Right cardiac atrium (tissue), 5 donors: ENCODE measurements at regions not wholly inside any gene's neighbourhood (a gene's known extent, or its start where the extent isn't known, plus 50 kb on each side); places are given as distances from the start of the nearest gene placed in this dataset.

Experiments used
- ATAC-seq, 2 donors: fragments of 200-7000 bp; cut with Tn5 transposase; one replicate each; pipeline versions ENCODE4 v1.8.0 to v1.9.1; 2020; ENCODE audit warnings: moderate library complexity in 2 of 2, mild to moderate bottlenecking in 1 of 2
- DNase-seq, 3 donors: peaks; one replicate each; pipeline ENCODE4 v3.0.0-alpha.2; 2020
- H3K27ac ChIP-seq: one replicate; pipeline ENCODE4 v1.5.1; 2013; ENCODE audit warnings: mild to moderate bottlenecking, low read length, control low read depth, moderate library complexity
- H3K27me3 ChIP-seq: one replicate; pipeline ENCODE4 v1.6.1; 2013; ENCODE audit not compliant: control insufficient read depth, insufficient read depth
- H3K4me1 ChIP-seq: one replicate; pipeline ENCODE4 v1.6.1; 2013; ENCODE audit warnings: low read length; ENCODE audit not compliant: control insufficient read depth, insufficient read depth
- H3K4me3 ChIP-seq: one replicate; pipeline ENCODE4 v1.5.1; 2013; ENCODE audit warnings: low read length, control low read depth
- H3K9me3 ChIP-seq: one replicate; pipeline ENCODE4 v1.6.1; 2013; ENCODE audit warnings: low read length; ENCODE audit not compliant: control insufficient read depth
- WGBS: extraction: QIAGEN DNeasy Blood & Tissue Kit; methylation state at CpG from one replicate; pipeline ENCODE4 v1.1.7; 2013; 5-methylcytosine and 5-hydroxymethylcytosine counted together
- intact Hi-C, 4 donors: fragments of 100-400 bp; cut with DNase I; formaldehyde crosslinking; loops; one replicate each; pipeline versions ENCODE4 v1.11.0 to v1.14.0; 2022 to 2023
- donor health status: healthy with polysubstance abuse.
- donor health status: DM: no; HTN: yes; CAD: no.
- donor health status: DM: no; HTN: no; CAD: no.
- donor health status: DM: no; HTN: yes; CAD: no; lungs with severe emphysema.
- donor health status: DM: yes; HTN: yes; CAD: no.

- H3K4me3 ChIP-seq, result no peak overlapping the region
- peak in 1 of 2 donors; percentile 72 for ATAC-seq
- H3K27ac ChIP-seq, result no peak overlapping the region
- H3K27me3 ChIP-seq, result no peaks in the 10 kb centered on the region
- intact Hi-C loops, result no loop called here
- DNase-seq, result no peak
- no peaks in the 10 kb centered on the region for H3K4me1 ChIP-seq
- WGBS, result 59% methylated on average over 6 of the region's 6 CpGs
- H3K9me3 ChIP-seq, result no peaks in the 10 kb centered on the region
These were observed 468.2 kb upstream of the DIPK2B start for GRCh38 chrX:45668686-45669443.

GRCh38 chrX:45667666-45668065, 467.0 kb upstream of the DIPK2B start:
- WGBS, result 97% methylated on average over 1 of the region's 1 CpG
- ATAC-seq (no peak), DNase-seq (no peak)
- no peak overlapping the region for H3K4me3 ChIP-seq
- no peak overlapping the region for H3K27ac ChIP-seq
- intact Hi-C loops, result no loop called here
- H3K9me3 ChIP-seq, result no peaks in the 10 kb centered on the region
- H3K27me3 ChIP-seq, result no peaks in the 10 kb centered on the region
- H3K4me1 ChIP-seq, result no peaks in the 10 kb centered on the region

GRCh38 chrX:45664727-45665290, 464.1 kb upstream of the DIPK2B start:
- DNase-seq, result no peak
- ATAC-seq, result no peak
- Histone ChIP-seq H3K9me3 (no peaks in the 10 kb centered on the region), H3K4me1 (no peaks in the 10 kb centered on the region), H3K27me3 (no peaks in the 10 kb centered on the region), H3K4me3 (no peak overlapping the region), H3K27ac (no peak overlapping the region)
- intact Hi-C loops, result no loop called here
- WGBS, result 95% methylated on average over 19 of the region's 19 CpGs

DNA sequence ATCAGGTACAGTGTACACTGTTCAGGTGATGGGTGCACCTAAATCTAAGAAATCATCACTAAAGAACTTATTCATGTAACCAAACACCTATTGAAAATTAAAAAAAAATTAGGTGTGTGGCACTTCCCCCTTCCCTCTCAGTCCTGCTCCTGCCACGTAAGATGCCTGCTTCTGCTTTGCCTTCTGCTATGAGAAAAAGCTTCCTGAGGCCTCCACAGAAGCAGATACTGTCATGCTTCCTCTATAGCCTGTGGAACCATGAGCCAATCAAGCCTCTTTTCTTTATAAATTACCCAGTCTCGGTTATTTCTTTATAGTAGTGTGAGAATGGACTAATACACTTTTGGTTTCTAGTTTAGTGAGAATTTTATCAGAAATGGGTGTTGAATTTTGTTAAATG, 459.8 kb upstream of the DIPK2B start:
- ATAC-seq, result no peak
- H3K27ac ChIP-seq, result no peak overlapping the region
- H3K27me3 ChIP-seq, result no peaks in the 10 kb centered on the region
- no peaks in the 10 kb centered on the region for H3K4me1 ChIP-seq
- no peak overlapping the region for H3K4me3 ChIP-seq
- WGBS, result 63% methylated on average over 2 of the region's 2 CpGs
- no peaks in the 10 kb centered on the region for H3K9me3 ChIP-seq
- intact Hi-C loops, result no loop called here
- DNase-seq, result no peak

DNA sequence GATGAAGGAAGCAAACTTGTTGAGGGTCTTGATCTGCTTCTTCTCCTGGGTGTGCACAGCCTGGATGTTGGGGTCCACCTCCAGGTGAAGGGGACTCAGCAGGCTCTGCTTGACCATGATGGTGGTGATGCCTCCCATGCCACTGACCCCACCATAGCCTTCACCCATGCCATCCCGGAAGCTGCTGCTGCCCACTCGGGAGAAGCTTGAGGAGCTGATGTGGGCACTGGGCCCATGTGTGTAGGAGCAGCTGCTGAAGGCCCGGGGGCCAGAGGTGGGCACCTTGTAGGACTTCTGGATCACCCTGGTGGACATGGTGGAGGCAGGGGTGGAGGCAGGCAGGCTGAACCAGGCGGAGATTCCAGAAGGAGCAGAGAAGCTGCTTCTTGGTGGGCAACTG, 432.7 kb upstream of the DIPK2B start:
- ATAC-seq (no peak), DNase-seq (no peak)
- intact Hi-C loops, result no loop called here
- Histone ChIP-seq H3K27me3 (no peaks in the 10 kb centered on the region), H3K4me1 (no peaks in the 10 kb centered on the region), H3K4me3 (no peak overlapping the region), H3K27ac (no peak overlapping the region), H3K9me3 (no peaks in the 10 kb centered on the region)
- WGBS, result 66% methylated on average over 4 of the region's 4 CpGs

- 96% methylated on average over 17 of the region's 17 CpGs for WGBS
- no peaks in the 10 kb centered on the region for H3K4me1 ChIP-seq
- ATAC-seq (no peak), DNase-seq (no peak)
- H3K27me3 ChIP-seq, result no peaks in the 10 kb centered on the region
- H3K4me3 ChIP-seq, result no peak overlapping the region
- intact Hi-C loops, result no loop called here
- H3K9me3 ChIP-seq, result no peaks in the 10 kb centered on the region
- H3K27ac ChIP-seq, result no peak overlapping the region
These were observed 431.8 kb upstream of the DIPK2B start for GRCh38 chrX:45632506-45632905.

DNA sequence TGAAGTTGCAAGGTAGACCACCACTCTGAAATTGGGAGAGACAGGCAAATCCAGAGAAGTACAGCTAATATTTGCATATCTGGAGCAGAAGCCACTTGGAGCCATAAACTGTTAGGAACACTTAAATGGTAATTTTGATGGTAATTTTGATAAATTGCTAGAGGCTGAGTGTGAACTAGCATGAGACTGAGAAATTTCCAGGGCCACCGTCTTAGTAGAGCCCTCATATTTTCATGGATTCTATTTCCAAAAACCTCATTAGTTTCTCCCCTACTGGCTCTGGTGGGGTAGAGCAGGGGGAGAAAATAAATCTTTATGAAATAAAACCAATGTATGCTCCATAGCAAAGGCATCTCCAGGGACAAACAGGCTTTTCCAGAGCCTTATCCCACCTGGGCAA, 429.4 kb upstream of the DIPK2B start:
- intact Hi-C loops, result no loop called here

DNA sequence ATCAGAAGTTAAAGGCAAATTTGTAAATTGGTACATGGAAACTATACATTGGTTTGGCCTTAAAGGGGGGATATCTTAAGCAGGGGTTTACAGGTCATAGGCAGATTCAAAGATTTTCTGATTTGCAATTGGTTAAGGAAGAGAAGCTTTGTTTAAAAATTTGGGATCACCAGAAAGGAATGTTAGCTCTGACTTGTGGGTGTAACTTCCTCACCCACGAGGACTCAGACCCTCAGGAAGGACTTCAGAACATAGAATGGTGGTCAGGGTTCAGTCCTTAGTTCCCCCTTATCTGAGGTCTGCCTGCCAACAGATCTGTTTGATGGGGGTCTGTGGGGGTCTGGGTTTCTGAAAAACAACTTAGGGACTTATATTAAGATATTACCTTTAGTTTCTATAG, 427.4 kb upstream of the DIPK2B start:
- Histone ChIP-seq H3K9me3 (no peaks in the 10 kb centered on the region), H3K4me1 (no peaks in the 10 kb centered on the region), H3K4me3 (no peak overlapping the region), H3K27ac (no peak overlapping the region), H3K27me3 (no peaks in the 10 kb centered on the region)
- ATAC-seq (no peak), DNase-seq (no peak)
- 34% methylated on average over 1 of the region's 1 CpG for WGBS
- intact Hi-C loops, result no loop called here

More for the DNA sequence above, 429.4 kb upstream of the DIPK2B start:
- Histone ChIP-seq H3K4me3 (no peak overlapping the region), H3K27ac (no peak overlapping the region), H3K27me3 (no peaks in the 10 kb centered on the region), H3K4me1 (no peaks in the 10 kb centered on the region), H3K9me3 (no peaks in the 10 kb centered on the region)
- 100% methylated on average over 1 of the region's 1 CpG for WGBS
- ATAC-seq (no peak), DNase-seq (no peak)

DNA sequence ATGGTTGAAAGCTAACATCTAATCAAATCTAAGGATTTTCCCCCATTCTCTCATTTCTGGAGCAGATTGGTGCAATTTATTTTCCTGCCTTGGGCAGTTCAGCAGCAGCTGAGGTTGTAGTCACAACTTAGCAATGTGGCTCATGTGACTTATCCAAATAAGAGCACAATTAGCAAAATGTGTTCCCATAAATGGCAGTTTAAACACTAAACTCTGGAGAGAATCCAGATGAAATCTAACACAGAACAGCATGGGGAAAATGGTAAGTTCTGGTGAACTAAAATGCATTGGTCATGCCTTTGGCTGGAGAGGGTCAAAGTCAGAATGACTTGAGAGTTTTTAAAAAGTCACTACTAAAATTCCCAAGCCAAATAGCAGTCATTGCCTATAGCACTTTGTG, 422.6 kb upstream of the DIPK2B start:
- no peak for ATAC-seq
- no peaks in the 10 kb centered on the region for H3K27me3 ChIP-seq
- no peak overlapping the region for H3K27ac ChIP-seq
- intact Hi-C loops, result no loop called here
- no peak overlapping the region for H3K4me3 ChIP-seq
- H3K4me1 ChIP-seq, result no peaks in the 10 kb centered on the region
- H3K9me3 ChIP-seq, result no peaks in the 10 kb centered on the region
- DNase-seq, result no peak

GRCh38 chrX:45622538-45622937, 421.9 kb upstream of the DIPK2B start:
- Histone ChIP-seq H3K27ac (no peak overlapping the region), H3K4me3 (no peak overlapping the region), H3K27me3 (no peaks in the 10 kb centered on the region), H3K4me1 (no peaks in the 10 kb centered on the region), H3K9me3 (no peaks in the 10 kb centered on the region)
- DNase-seq (no peak), ATAC-seq (no peak)
- intact Hi-C loops, result no loop called here

- no peaks in the 10 kb centered on the region for H3K27me3 ChIP-seq
- H3K4me3 ChIP-seq, result no peak overlapping the region
- no peak for DNase-seq
- intact Hi-C loops, result no loop called here
- 95% methylated on average over 3 of the region's 3 CpGs for WGBS
- no peak overlapping the region for H3K27ac ChIP-seq
- no peak for ATAC-seq
- no peaks in the 10 kb centered on the region for H3K4me1 ChIP-seq
- no peaks in the 10 kb centered on the region for H3K9me3 ChIP-seq
These were observed 421.4 kb upstream of the DIPK2B start for GRCh38 chrX:45622042-45622423.
